ENCODE measurements at regions not wholly inside any gene's neighbourhood (a gene's known extent, or its start where the extent isn't known, plus 50 kb on each side); places are given as distances from the start of the nearest gene placed in this dataset.

GRCh38 chr5:5704352-5704751 is 281.9 kb downstream of the ICE1 start:
- Mint-ChIP-seq H3K4me1 (ENCODE audit: low read depth) (no peaks in the 10 kb centered on the region), H3K27me3 (ENCODE audit: low read depth) (peaks cover 7% of the 10 kb centered on the region), H3K27ac (ENCODE audit: unreplicated experiment) (no peak overlapping the region), H3K4me3 (ENCODE audit: unreplicated experiment) (no peak overlapping the region), H3K36me3 (ENCODE audit: low read depth) (no peaks in the 10 kb centered on the region), H3K9me3 (ENCODE audit: low read depth) (peaks cover 4% of the 10 kb centered on the region)
- no peak for DNase-seq (ENCODE audit: low spot score)
- no peak for TF ChIP-seq CTCF (IDR thresholded peaks at IDR 0.05)

GRCh38 chr5:5702934-5703333 is 280.5 kb downstream of the ICE1 start:
- no peak for TF ChIP-seq CTCF (IDR thresholded peaks at IDR 0.05)
- Mint-ChIP-seq H3K4me3 (ENCODE audit: unreplicated experiment) (no peak overlapping the region), H3K4me1 (ENCODE audit: low read depth) (no peaks in the 10 kb centered on the region), H3K27me3 (ENCODE audit: low read depth) (peaks cover 7% of the 10 kb centered on the region), H3K27ac (ENCODE audit: unreplicated experiment) (no peak overlapping the region), H3K9me3 (ENCODE audit: low read depth) (no peaks in the 10 kb centered on the region), H3K36me3 (ENCODE audit: low read depth) (no peaks in the 10 kb centered on the region)
- no peak for DNase-seq (ENCODE audit: low spot score)

GRCh38 chr5:5700549-5700948 is 278.1 kb downstream of the ICE1 start:
- no peak for DNase-seq (ENCODE audit: low spot score)
- Mint-ChIP-seq H3K36me3 (ENCODE audit: low read depth) (no peaks in the 10 kb centered on the region), H3K9me3 (ENCODE audit: low read depth) (no peaks in the 10 kb centered on the region), H3K27me3 (ENCODE audit: low read depth) (peaks cover 7% of the 10 kb centered on the region), H3K27ac (ENCODE audit: unreplicated experiment) (no peak overlapping the region), H3K4me1 (ENCODE audit: low read depth) (no peaks in the 10 kb centered on the region), H3K4me3 (ENCODE audit: unreplicated experiment) (no peak overlapping the region)
- no peak for TF ChIP-seq CTCF (IDR thresholded peaks at IDR 0.05)

DNA sequence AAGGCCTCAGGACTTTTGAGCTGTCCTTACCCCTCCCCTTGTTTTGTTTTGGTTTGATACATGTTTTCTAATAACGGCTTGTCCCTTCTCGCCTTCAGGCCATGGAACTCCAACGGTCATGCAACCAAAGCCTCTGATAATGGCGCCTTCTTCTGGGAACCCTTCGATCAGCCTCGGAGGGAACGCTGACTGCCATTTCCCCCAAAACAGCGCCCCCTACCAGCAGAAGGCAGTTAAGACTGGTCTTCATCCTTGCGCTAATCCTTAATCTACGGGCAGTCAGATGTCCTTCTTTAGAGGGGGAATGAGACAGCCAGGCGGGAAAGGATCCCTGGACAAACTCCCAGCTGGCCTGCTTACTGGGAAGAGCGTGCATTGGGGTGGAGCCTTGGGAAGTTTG is 276.6 kb downstream of the ICE1 start:
- H3K4me3 Mint-ChIP-seq (ENCODE audit: unreplicated experiment), result no peak overlapping the region
- no peaks in the 10 kb centered on the region for H3K4me1 Mint-ChIP-seq (ENCODE audit: low read depth)
- peaks cover 4% of the 10 kb centered on the region for H3K27me3 Mint-ChIP-seq (ENCODE audit: low read depth)
- H3K36me3 Mint-ChIP-seq (ENCODE audit: low read depth), result no peaks in the 10 kb centered on the region
- H3K27ac Mint-ChIP-seq (ENCODE audit: unreplicated experiment), result no peak overlapping the region
- no peak for DNase-seq (ENCODE audit: low spot score)
- no peak for TF ChIP-seq CTCF (IDR thresholded peaks at IDR 0.05)
- no peaks in the 10 kb centered on the region for H3K9me3 Mint-ChIP-seq (ENCODE audit: low read depth)

- H3K27ac Mint-ChIP-seq (ENCODE audit: unreplicated experiment), result no peak overlapping the region
- no peaks in the 10 kb centered on the region for H3K36me3 Mint-ChIP-seq (ENCODE audit: low read depth)
- peaks cover 7% of the 10 kb centered on the region for H3K27me3 Mint-ChIP-seq (ENCODE audit: low read depth)
- H3K9me3 Mint-ChIP-seq (ENCODE audit: low read depth), result no peaks in the 10 kb centered on the region
- TF ChIP-seq CTCF (IDR thresholded peaks at IDR 0.05), result no peak
- no peak for DNase-seq (ENCODE audit: low spot score)
- no peak overlapping the region for H3K4me3 Mint-ChIP-seq (ENCODE audit: unreplicated experiment)
- H3K4me1 Mint-ChIP-seq (ENCODE audit: low read depth), result no peaks in the 10 kb centered on the region
These were observed 272.8 kb downstream of the ICE1 start for GRCh38 chr5:5695266-5695665.

All from chondrocyte (in vitro differentiated cells).